ENCODE measurements at regions not wholly inside any gene's neighbourhood (a gene's known extent, or its start where the extent isn't known, plus 50 kb on each side); places are given as distances from the start of the nearest gene placed in this dataset.

DNA sequence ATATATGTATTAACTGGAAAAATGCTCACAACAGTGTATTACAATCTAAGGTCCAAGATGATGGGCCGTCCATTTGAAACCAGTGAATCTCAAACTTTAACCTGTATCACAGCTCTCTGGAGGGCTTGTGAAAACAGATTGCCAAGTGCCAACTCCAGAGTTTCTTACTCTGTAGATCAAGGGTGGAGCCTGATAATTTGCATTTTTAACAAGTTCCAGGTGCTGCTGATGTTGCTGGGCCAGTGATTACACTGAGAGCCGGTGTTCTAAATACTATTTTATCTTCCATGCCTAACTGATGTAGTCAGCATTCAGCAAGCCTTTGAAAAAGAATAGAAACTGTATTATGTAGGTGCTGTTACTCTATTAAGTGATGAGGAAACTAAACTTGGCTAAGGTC is 269.9 kb upstream of the FERD3L start:
- Histone ChIP-seq H3K27ac (no peak overlapping the region), H3K4me3 (no peak overlapping the region), H3K9me3 (replicated peaks in 1 of 3) (no peaks in the 10 kb centered on the region), H3K36me3 (replicated peaks in 1 of 2) (no peaks in the 10 kb centered on the region), H3K4me1 (replicated peaks in 1 of 2) (no peaks in the 10 kb centered on the region), H3K27me3 (no peaks in the 10 kb centered on the region)
- 88 to 95% (median 91%) methylated on average over 2 of the region's 2 CpGs for WGBS, 4 donors
- TF ChIP-seq, protein P1, sequence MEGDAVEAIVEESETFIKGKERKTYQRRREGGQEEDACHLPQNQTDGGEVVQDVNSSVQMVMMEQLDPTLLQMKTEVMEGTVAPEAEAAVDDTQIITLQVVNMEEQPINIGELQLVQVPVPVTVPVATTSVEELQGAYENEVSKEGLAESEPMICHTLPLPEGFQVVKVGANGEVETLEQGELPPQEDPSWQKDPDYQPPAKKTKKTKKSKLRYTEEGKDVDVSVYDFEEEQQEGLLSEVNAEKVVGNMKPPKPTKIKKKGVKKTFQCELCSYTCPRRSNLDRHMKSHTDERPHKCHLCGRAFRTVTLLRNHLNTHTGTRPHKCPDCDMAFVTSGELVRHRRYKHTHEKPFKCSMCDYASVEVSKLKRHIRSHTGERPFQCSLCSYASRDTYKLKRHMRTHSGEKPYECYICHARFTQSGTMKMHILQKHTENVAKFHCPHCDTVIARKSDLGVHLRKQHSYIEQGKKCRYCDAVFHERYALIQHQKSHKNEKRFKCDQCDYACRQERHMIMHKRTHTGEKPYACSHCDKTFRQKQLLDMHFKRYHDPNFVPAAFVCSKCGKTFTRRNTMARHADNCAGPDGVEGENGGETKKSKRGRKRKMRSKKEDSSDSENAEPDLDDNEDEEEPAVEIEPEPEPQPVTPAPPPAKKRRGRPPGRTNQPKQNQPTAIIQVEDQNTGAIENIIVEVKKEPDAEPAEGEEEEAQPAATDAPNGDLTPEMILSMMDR (IDR thresholded peaks at IDR 0.05) = no peak
- TF ChIP-seq POLR2A (IDR thresholded peaks at IDR 0.05) = no peak
- intact Hi-C loops (cut with DNase I) = no loop called here
- DNase-seq = no peak

DNA sequence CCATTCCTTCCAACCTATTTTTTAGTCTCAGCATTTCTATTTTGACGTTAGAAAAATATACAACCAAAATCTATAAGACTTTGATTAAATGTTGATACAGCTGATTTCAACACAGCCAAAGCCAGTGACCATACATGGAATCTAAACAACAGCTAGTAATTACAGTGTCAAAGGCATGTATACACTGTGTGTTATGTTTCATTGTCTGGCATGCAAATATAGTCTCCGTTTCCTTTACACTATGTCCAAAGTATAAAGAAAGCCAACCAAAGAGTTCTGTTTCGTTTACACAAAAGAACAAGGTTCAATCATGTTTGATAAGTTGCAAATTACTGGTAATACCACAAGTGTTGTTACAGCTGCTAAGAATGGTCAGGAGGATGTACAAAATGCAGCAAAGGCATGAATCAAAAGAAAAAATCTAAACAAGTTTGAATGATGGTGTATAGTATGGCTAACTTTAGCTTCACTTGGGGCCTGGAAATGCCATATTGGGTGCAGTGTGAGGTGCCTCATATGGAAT is 268.3 kb upstream of the FERD3L start:
- TF ChIP-seq, protein P1 (IDR thresholded peaks at IDR 0.05) = no peak
- TF ChIP-seq POLR2A (IDR thresholded peaks at IDR 0.05) = no peak

DNA sequence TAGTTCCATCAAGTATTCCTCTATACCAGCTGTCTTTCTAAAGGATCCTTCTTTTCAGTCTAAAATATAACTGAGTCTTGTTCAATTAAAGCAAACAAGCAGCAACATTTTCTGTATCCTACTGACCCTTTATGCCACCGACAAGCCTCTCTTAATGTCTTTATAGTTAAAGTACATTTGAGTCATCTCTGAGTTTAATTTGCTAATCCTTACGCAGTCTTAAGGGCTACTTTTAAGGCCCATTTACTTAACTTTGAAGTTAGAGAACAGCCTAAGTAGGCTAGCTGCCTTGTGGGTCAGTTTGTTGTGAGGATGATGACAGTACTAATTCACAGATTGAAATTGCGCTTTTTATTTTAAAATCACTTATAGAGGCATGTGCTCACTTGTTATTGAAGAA is 265.5 kb upstream of the FERD3L start:
- Histone ChIP-seq H3K4me1 (replicated peaks in 1 of 2) (no peaks in the 10 kb centered on the region), H3K27ac (no peak overlapping the region), H3K27me3 (no peaks in the 10 kb centered on the region), H3K36me3 (replicated peaks in 1 of 2) (no peaks in the 10 kb centered on the region), H3K4me3 (no peak overlapping the region), H3K9me3 (replicated peaks in 1 of 3) (no peaks in the 10 kb centered on the region)
- DNase-seq = no peak
- intact Hi-C loops (cut with DNase I) = no loop called here
- TF ChIP-seq, protein P1 (IDR thresholded peaks at IDR 0.05) = no peak
- TF ChIP-seq POLR2A (IDR thresholded peaks at IDR 0.05) = no peak
- WGBS, 4 donors = 88 to 94% (median 91%) methylated on average over 3 of the region's 3 CpGs

More for the DNA sequence above, 268.3 kb upstream of the FERD3L start:
- DNase-seq = no peak
- Histone ChIP-seq H3K27me3 (no peaks in the 10 kb centered on the region), H3K36me3 (replicated peaks in 1 of 2) (no peaks in the 10 kb centered on the region), H3K9me3 (replicated peaks in 1 of 3) (no peaks in the 10 kb centered on the region), H3K4me1 (replicated peaks in 1 of 2) (no peaks in the 10 kb centered on the region), H3K27ac (no peak overlapping the region), H3K4me3 (no peak overlapping the region)
- 69 to 84% (median 72%) methylated on average over 3 of the region's 3 CpGs for WGBS, 4 donors
- intact Hi-C loops (cut with DNase I) = no loop called here

GRCh38 chr7:19410106-19410505 is 264.9 kb upstream of the FERD3L start:
- no peaks in the 10 kb centered on the region for H3K36me3 ChIP-seq (replicated peaks in 1 of 2)
- no peak overlapping the region for H3K4me3 ChIP-seq
- TF ChIP-seq, protein P1 (IDR thresholded peaks at IDR 0.05) = no peak
- TF ChIP-seq POLR2A (IDR thresholded peaks at IDR 0.05) = no peak
- intact Hi-C loops (cut with DNase I) = no loop called here
- no peak for DNase-seq
- H3K4me1 ChIP-seq (replicated peaks in 1 of 2) = no peaks in the 10 kb centered on the region
- H3K9me3 ChIP-seq (replicated peaks in 1 of 3) = no peaks in the 10 kb centered on the region
- no peaks in the 10 kb centered on the region for H3K27me3 ChIP-seq
- no peak overlapping the region for H3K27ac ChIP-seq
